ENCODE measurements at regions not wholly inside any gene's neighbourhood (a gene's known extent, or its start where the extent isn't known, plus 50 kb on each side); places are given as distances from the start of the nearest gene placed in this dataset.

GRCh38 chr4:18401425-18401824, 379.9 kb upstream of the LCORL start:
- Histone ChIP-seq H3K27ac (no peak overlapping the region), H3K27me3 (no peaks in the 10 kb centered on the region), H3K9me3 (no peaks in the 10 kb centered on the region), H3K4me3 (no peak overlapping the region), H3K36me3 (ENCODE audit: low read depth, missing control alignments) (no peaks in the 10 kb centered on the region), H3K4me1 (no peaks in the 10 kb centered on the region)
- TF ChIP-seq CTCF (IDR thresholded peaks at IDR 0.05) (no peak), POLR2A (IDR thresholded peaks at IDR 0.05) (no peak)
- WGBS, 2 donors, result 70 to 74% methylated on average over 2 of the region's 2 CpGs
- intact Hi-C loops (cut with DNase I; ENCODE audit: low total_unique reads), result no loop called here
- no peak for DNase-seq

- H3K27ac ChIP-seq, result no peak overlapping the region
- TF ChIP-seq POLR2A (IDR thresholded peaks at IDR 0.05), result no peak
- TF ChIP-seq CTCF (IDR thresholded peaks at IDR 0.05), result no peak
- H3K4me3 ChIP-seq, result no peak overlapping the region
- DNase-seq, result no peak
- no peaks in the 10 kb centered on the region for H3K9me3 ChIP-seq
- intact Hi-C loops (cut with DNase I; ENCODE audit: low total_unique reads), result no loop called here
- WGBS, 2 donors, result 25 to 48% methylated on average over 5 of the region's 5 CpGs
- no peaks in the 10 kb centered on the region for H3K36me3 ChIP-seq (ENCODE audit: low read depth, missing control alignments)
- no peaks in the 10 kb centered on the region for H3K27me3 ChIP-seq
- no peaks in the 10 kb centered on the region for H3K4me1 ChIP-seq
Measured at GRCh38 chr4:18398661-18399060, 377.1 kb upstream of the LCORL start.

- no peaks in the 10 kb centered on the region for H3K9me3 ChIP-seq
- intact Hi-C loops (cut with DNase I; ENCODE audit: low total_unique reads), result no loop called here
- H3K27ac ChIP-seq, result no peak overlapping the region
- 77 to 85% methylated on average over 5 of the region's 5 CpGs for WGBS, 2 donors
- no peaks in the 10 kb centered on the region for H3K4me1 ChIP-seq
- no peaks in the 10 kb centered on the region for H3K27me3 ChIP-seq
- no peak overlapping the region for H3K4me3 ChIP-seq
- no peak for DNase-seq
- no peaks in the 10 kb centered on the region for H3K36me3 ChIP-seq (ENCODE audit: low read depth, missing control alignments)
- TF ChIP-seq CTCF (IDR thresholded peaks at IDR 0.05), result no peak
- TF ChIP-seq POLR2A (IDR thresholded peaks at IDR 0.05), result no peak
Measured at GRCh38 chr4:18397681-18398390, 376.3 kb upstream of the LCORL start.

- H3K4me1 ChIP-seq, result no peaks in the 10 kb centered on the region
Measured at GRCh38 chr4:18394656-18395055, 373.1 kb upstream of the LCORL start.

More at GRCh38 chr4:18394656-18395055, 373.1 kb upstream of the LCORL start:
- no peak overlapping the region for H3K4me3 ChIP-seq
- no peaks in the 10 kb centered on the region for H3K27me3 ChIP-seq
- 87 to 92% methylated on average over 1 of the region's 1 CpG for WGBS, 2 donors
- H3K9me3 ChIP-seq, result no peaks in the 10 kb centered on the region
- TF ChIP-seq POLR2A (IDR thresholded peaks at IDR 0.05), result no peak
- no peak for TF ChIP-seq CTCF (IDR thresholded peaks at IDR 0.05)
- H3K36me3 ChIP-seq (ENCODE audit: low read depth, missing control alignments), result no peaks in the 10 kb centered on the region
- H3K27ac ChIP-seq, result no peak overlapping the region
- intact Hi-C loops (cut with DNase I; ENCODE audit: low total_unique reads), result no loop called here
- DNase-seq, result no peak

Measured in testis (tissue), 2 donors.